NCI-H526 treated with DMSO at 0.1 percent for 48 hours (cell line): ENCODE measurements at regions not wholly inside any gene's neighbourhood (a gene's known extent, or its start where the extent isn't known, plus 50 kb on each side); places are given as distances from the start of the nearest gene placed in this dataset.

Experiments
- DNase-seq: peaks from one replicate; lab custom pipeline; 2025; lab: John Stamatoyannopoulos, UW

DNA sequence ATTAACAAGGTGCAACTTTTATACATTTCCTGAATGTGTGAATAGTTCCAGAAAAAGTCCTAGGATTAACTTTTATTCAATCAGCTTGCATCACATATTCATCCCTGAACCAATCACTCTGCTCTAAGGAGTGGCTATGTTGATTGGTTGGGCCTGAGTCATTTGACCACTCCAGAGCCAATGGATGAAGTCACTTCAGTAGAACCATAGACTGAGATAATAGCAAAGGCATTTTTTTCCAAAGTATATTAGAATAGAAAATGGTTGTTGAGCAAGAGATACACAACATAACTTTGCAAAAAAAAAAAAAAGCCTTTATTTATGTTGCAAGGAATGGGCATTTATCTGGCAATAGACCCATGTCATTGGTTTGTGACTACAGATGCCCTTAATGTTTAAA, 55.5 kb upstream of the AGTR1 start:
- no peak for DNase-seq

DNA sequence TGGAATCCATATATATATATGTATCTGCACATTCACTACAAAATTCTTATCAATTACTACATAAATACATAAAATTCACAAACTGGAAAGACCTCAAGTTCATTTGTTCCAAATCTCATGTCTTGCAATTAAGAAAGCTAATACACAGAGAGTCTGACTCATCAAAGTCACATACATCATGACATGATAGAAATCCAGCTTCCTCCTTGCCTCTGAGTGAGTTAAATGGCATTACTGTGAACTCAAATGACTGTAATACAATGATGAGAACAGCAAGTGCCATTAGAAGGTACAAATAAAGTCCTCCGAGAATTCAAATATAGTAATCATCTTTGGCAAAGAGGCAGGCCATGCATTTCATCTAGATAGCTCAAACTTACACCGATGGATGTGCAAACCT, 55.1 kb upstream of the AGTR1 start:
- no peak for DNase-seq

DNA sequence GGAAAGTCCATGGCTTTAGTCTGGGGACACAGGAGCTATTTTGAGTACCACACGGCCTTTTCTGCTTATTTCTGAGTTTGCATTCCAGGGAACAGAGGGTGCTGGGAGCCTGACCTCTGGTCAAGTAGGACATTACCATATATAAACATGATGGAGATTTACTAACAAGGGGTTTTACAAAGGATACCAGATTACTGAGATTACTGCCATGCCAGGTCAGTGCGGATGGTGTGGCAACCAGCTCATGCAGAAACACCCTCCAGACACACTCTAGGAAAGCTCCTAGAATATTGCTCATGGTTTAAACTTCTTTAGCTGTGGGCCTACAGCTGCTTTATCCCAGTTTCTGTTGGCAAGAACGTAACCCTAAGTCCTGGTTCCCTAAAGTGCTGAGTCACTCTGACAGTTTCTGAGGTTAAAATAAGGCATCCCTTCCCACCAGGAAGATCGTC, 54.3 kb upstream of the AGTR1 start:
- no peak for DNase-seq

GRCh38 chr3:148646126-148646665, 51.5 kb upstream of the AGTR1 start:
- no peak for DNase-seq
